IMR-90 (cell line): ENCODE measurements at regions not wholly inside any gene's neighbourhood (a gene's known extent, or its start where the extent isn't known, plus 50 kb on each side); places are given as distances from the start of the nearest gene placed in this dataset.

Experiments
- ATAC-seq: fragments of 200-7000 bp; cut with Tn5 transposase; 2 replicates; pipeline ENCODE4 v1.9.1; 2020; ENCODE audit warnings: low read depth, mild to moderate bottlenecking, moderate library complexity
- BruUV-seq: library from RNA; stranded (reverse); fragments of 400-500 nt; replicated peaks from 2 replicates; lab custom pipeline; 2021; lab: Mats Ljungman, UMichigan
- CTCF ChIA-PET: fragments of 300-600 bp; formaldehyde crosslinking; extraction: SDS; loops from one replicate; lab custom pipeline; 2021; ENCODE audit warnings: antibody characterized with exemption; lab: Yijun Ruan, JAX
- POLR2A ChIA-PET: fragments of 300-600 bp; sonication (Branson Sonifier 250); formaldehyde crosslinking; loops from one replicate; lab custom pipeline; 2022; ENCODE audit warnings: antibody characterized with exemption; ENCODE audit not compliant: unreplicated experiment; lab: Charles Lee
- DNase-seq: peaks from one replicate; pipeline ENCODE4 v3.0.0; 2013
- H2AFZ ChIP-seq: replicated peaks from 2 replicates; pipeline ENCODE3; 2013; ENCODE audit warnings: low read length, mild to moderate bottlenecking; ENCODE audit not compliant: poor library complexity
- H2AK5ac ChIP-seq: 2 replicates; pipeline ENCODE4 v1.6.1; 2013; ENCODE audit warnings: low read depth, low read length, inconsistent platforms
- H2AK9ac ChIP-seq: replicated peaks from 2 replicates; pipeline ENCODE3; 2013; ENCODE audit warnings: mild to moderate bottlenecking, low read depth, low read length, moderate library complexity; ENCODE audit not compliant: poor library complexity
- H2BK120ac ChIP-seq: 2 replicates; pipeline ENCODE4 v1.6.1; 2013; ENCODE audit warnings: low read depth, low read length, inconsistent platforms
- H2BK15ac ChIP-seq: 3 replicates; pipeline ENCODE4 v1.6.1; 2013; ENCODE audit warnings: low read depth, low read length, inconsistent platforms
- H2BK20ac ChIP-seq: 2 replicates; pipeline ENCODE4 v1.6.1; 2013; ENCODE audit warnings: low read depth, mild to moderate bottlenecking, inconsistent platforms, low read length, moderate library complexity
- H2BK5ac ChIP-seq: 2 replicates; pipeline ENCODE4 v1.6.1; 2013; ENCODE audit warnings: mild to moderate bottlenecking, low read depth, low read length, inconsistent platforms; ENCODE audit not compliant: poor library complexity, severe bottlenecking
- H3K14ac ChIP-seq: replicated peaks from 2 replicates; pipeline ENCODE4 v1.6.1; 2013; ENCODE audit warnings: low read depth, low read length, inconsistent platforms
- H3K18ac ChIP-seq: 2 replicates; pipeline ENCODE4 v1.6.1; 2013; ENCODE audit warnings: low read depth, low read length, control low read depth
- H3K23ac ChIP-seq: 2 replicates; pipeline ENCODE4 v1.6.1; 2013; ENCODE audit warnings: low read depth, low read length, inconsistent platforms
- H3K27ac ChIP-seq: 2 replicates; pipeline ENCODE4 v1.5.1; 2013; ENCODE audit warnings: mild to moderate bottlenecking, control low read depth, low read length; ENCODE audit not compliant: insufficient read depth
- H3K27me3 ChIP-seq: 2 replicates; pipeline ENCODE4 v1.6.1; 2013; ENCODE audit warnings: low read length; ENCODE audit not compliant: control insufficient read depth, insufficient read depth
- H3K36me3 ChIP-seq: 2 replicates; pipeline ENCODE4 v1.6.1; 2013; ENCODE audit warnings: low read length, mixed read lengths; ENCODE audit not compliant: control insufficient read depth, insufficient read depth
- H3K4ac ChIP-seq: 2 replicates; pipeline ENCODE4 v1.6.1; 2013; ENCODE audit warnings: low read depth, low read length, inconsistent platforms
- H3K4me1 ChIP-seq: 2 replicates; pipeline ENCODE4 v1.6.1; 2013; ENCODE audit warnings: low read length, mixed read lengths; ENCODE audit not compliant: control insufficient read depth, insufficient read depth
- H3K4me2 ChIP-seq: 2 replicates; pipeline ENCODE4 v1.6.1; 2013; ENCODE audit warnings: low read depth, mild to moderate bottlenecking, control low read depth, low read length, moderate library complexity
- H3K4me3 ChIP-seq: 2 replicates; pipeline ENCODE4 v1.5.1; 2013; ENCODE audit warnings: low read depth, mild to moderate bottlenecking, control low read depth, low read length, moderate library complexity; ENCODE audit not compliant: insufficient read depth
- H3K56ac ChIP-seq: 2 replicates; pipeline ENCODE4 v1.6.1; 2013; ENCODE audit warnings: low read length, inconsistent platforms; ENCODE audit not compliant: insufficient read depth; ENCODE audit errors: extremely low read depth
- H3K79me1 ChIP-seq, 2 experiments: 2 replicates each; pipeline ENCODE4 v1.6.1; 2013; ENCODE audit warnings: low read length in 2 of 2, inconsistent platforms in 1 of 2, low read depth in 1 of 2
- H3K9ac ChIP-seq: 2 replicates; pipeline ENCODE4 v1.6.1; 2013; ENCODE audit warnings: low read depth, low read length, control low read depth
- H3K9me1 ChIP-seq: 2 replicates; pipeline ENCODE4 v1.6.1; 2013; ENCODE audit warnings: low read length, inconsistent platforms; ENCODE audit not compliant: insufficient read depth
- H3K9me3 ChIP-seq: 2 replicates; pipeline ENCODE4 v1.6.1; 2013; ENCODE audit warnings: low read length; ENCODE audit not compliant: control insufficient read depth, insufficient read depth
- H4K20me1 ChIP-seq: 2 replicates; pipeline ENCODE4 v1.6.1; 2013; ENCODE audit warnings: low read length, inconsistent platforms; ENCODE audit not compliant: insufficient read depth
- H4K5ac ChIP-seq: 2 replicates; pipeline ENCODE4 v1.6.1; 2013; ENCODE audit warnings: mild to moderate bottlenecking, low read depth, low read length, control low read depth
- H4K8ac ChIP-seq, 2 experiments: 2 replicates each; pipeline ENCODE4 v1.6.1; 2013; ENCODE audit warnings: low read depth in 2 of 2, low read length in 2 of 2, control low read depth in 1 of 2, inconsistent platforms in 1 of 2
- H4K91ac ChIP-seq: 2 replicates; pipeline ENCODE4 v1.6.1; 2013; ENCODE audit warnings: low read depth, low read length, inconsistent platforms; ENCODE audit not compliant: insufficient read depth
- CHD1 ChIP-seq: IDR thresholded peaks from 2 replicates; pipeline ENCODE4 v1.6.1; 2012; ENCODE audit warnings: low read depth, low read length, improper control_type of control experiment
- CTCF ChIP-seq: conservative IDR thresholded peaks from 2 replicates; pipeline ENCODE4 v1.5.1; 2012; ENCODE audit warnings: mild to moderate bottlenecking, low read depth, low read length, improper control_type of control experiment
- MAFK ChIP-seq: IDR thresholded peaks from 2 replicates; pipeline ENCODE4 v1.6.1; 2012; ENCODE audit warnings: low read depth, low read length, improper control_type of control experiment
- MAZ ChIP-seq: IDR thresholded peaks from 2 replicates; pipeline ENCODE4 v1.6.1; 2012; ENCODE audit warnings: low read depth, mild to moderate bottlenecking, low read length, improper control_type of control experiment, moderate library complexity, borderline replicate concordance
- MXI1 ChIP-seq: IDR thresholded peaks from 2 replicates; pipeline ENCODE4 v1.6.1; 2012; ENCODE audit warnings: low read depth, mild to moderate bottlenecking, low read length, moderate library complexity, borderline replicate concordance
- POLR2A ChIP-seq: IDR thresholded peaks from 2 replicates; pipeline ENCODE4 v1.6.1; 2012; ENCODE audit warnings: mild to moderate bottlenecking, low read depth, low read length
- RAD21 ChIP-seq: IDR thresholded peaks from 2 replicates; pipeline ENCODE4 v1.6.1; 2012; ENCODE audit warnings: low read length, improper control_type of control experiment
- RCOR1 ChIP-seq: IDR thresholded peaks from 2 replicates; pipeline ENCODE4 v1.6.1; 2012; ENCODE audit warnings: mild to moderate bottlenecking, low read length, improper control_type of control experiment; ENCODE audit not compliant: insufficient replicate concordance
- RFX5 ChIP-seq: IDR thresholded peaks from 2 replicates; pipeline ENCODE4 v1.8.0; 2012; ENCODE audit warnings: low read depth, mild to moderate bottlenecking, low read length, moderate library complexity
- USF2 ChIP-seq: fragments of 150-350 bp; IDR thresholded peaks from 2 replicates; pipeline ENCODE4 v1.6.1; 2017; ENCODE audit warnings: mild to moderate bottlenecking, antibody characterized with exemption, low read length, low read depth
- WGBS, 2 experiments: methylation state at CpG; one replicate each; pipeline versions ENCODE4 v1.1.5 to v1.1.7; 2013; ENCODE audit warnings: missing lambda C conversion rate in 2 of 2; ENCODE audit not compliant: insufficient read length in 1 of 2; ENCODE audit errors: extremely low coverage in 2 of 2; 5-methylcytosine and 5-hydroxymethylcytosine counted together
- dilution Hi-C: fragments of 300-500 bp; cut with HindIII; formaldehyde crosslinking; loops from one replicate; pipeline ENCODE4 v1.14.3; 2018; ENCODE audit warnings: low sequenced_read_pairs; ENCODE audit not compliant: unreplicated experiment
- in situ Hi-C: fragments of 300-500 bp; cut with MboI; formaldehyde crosslinking; loops from 3 replicates; pipeline ENCODE4 v1.14.3; 2019; ENCODE audit warnings: low sequenced_read_pairs, inconsistent platforms, mixed read lengths
- intact Hi-C: fragments of 100-400 bp; cut with micrococcal nuclease; formaldehyde crosslinking; loops from 2 replicates; pipeline ENCODE4 v1.10.0; 2022

GRCh38 chr3:106070187-106070586, 201.4 kb upstream of the CBLB start:
- in situ Hi-C loops = no loop called here
- no CpG with 5 or more reads among the region's 3 CpGs for WGBS, 2 experiments
- Histone ChIP-seq H3K4me3 (no peak overlapping the region), H2AFZ (no peak overlapping the region), H3K4ac (no peak overlapping the region), H4K5ac (no peak overlapping the region), H3K9me3 (no peaks in the 10 kb centered on the region), H3K79me1 (no peaks in the 10 kb centered on the region), H3K18ac (no peak overlapping the region), H4K91ac (no peak overlapping the region), H3K36me3 (no peaks in the 10 kb centered on the region), H3K4me2 (no peak overlapping the region), H2AK9ac (no peak overlapping the region), H4K20me1 (no peaks in the 10 kb centered on the region), H2BK20ac (no peak overlapping the region), H3K9me1 (no peaks in the 10 kb centered on the region), H2BK15ac (no peak overlapping the region), H3K27ac (no peak overlapping the region), H3K56ac (no peak overlapping the region), H2AK5ac (no peak overlapping the region), H3K27me3 (no peaks in the 10 kb centered on the region), H3K4me1 (no peaks in the 10 kb centered on the region), H4K8ac (no peak overlapping the region), H2BK5ac (no peak overlapping the region), H2BK120ac (no peak overlapping the region), H3K9ac (no peak overlapping the region), H3K23ac (no peak overlapping the region), H3K14ac (no peak overlapping the region)
- BruUV-seq = no TSS peak
- dilution Hi-C loops = no loop called here
- ChIA-PET CTCF (no interaction called here), POLR2A (no interaction called here)
- no peak for ATAC-seq
- DNase-seq = no peak
- intact Hi-C loops = no loop called here
- no peak for TF ChIP-seq CTCF
- no peak for TF ChIP-seq CHD1
- TF ChIP-seq USF2 = no peak
- TF ChIP-seq RAD21 = no peak
- TF ChIP-seq POLR2A = no peak
- no peak for TF ChIP-seq RCOR1
- TF ChIP-seq MAFK = no peak
- TF ChIP-seq MAZ = no peak
- no peak for TF ChIP-seq MXI1
- no peak for TF ChIP-seq RFX5
